H1 (cell line): ENCODE measurements at regions not wholly inside any gene's neighbourhood (a gene's known extent, or its start where the extent isn't known, plus 50 kb on each side); places are given as distances from the start of the nearest gene placed in this dataset.

Experiments used
- CEBPB ChIP-seq: IDR thresholded peaks from 2 replicates; pipeline ENCODE4 v1.6.1; 2012; ENCODE audit warnings: low read depth, low read length
- EP300 ChIP-seq, 2 experiments: IDR thresholded peaks; 1 replicate in 1 of 2; 2 replicates in 1 of 2; pipeline ENCODE4 v1.6.1; 2011 to 2012; ENCODE audit warnings: low read depth in 2 of 2, low read length in 2 of 2, mild to moderate bottlenecking in 2 of 2, borderline replicate concordance in 1 of 2, inconsistent platforms in 1 of 2, moderate library complexity in 1 of 2
- KDM1A ChIP-seq: fragments of 200-600, 300-600 bp; sonication (generic); IDR thresholded peaks from 2 replicates; pipeline ENCODE4 v1.7.1; 2016; ENCODE audit warnings: mild to moderate bottlenecking, low read length, borderline replicate concordance
- POLR2AphosphoS5 ChIP-seq: IDR thresholded peaks from 2 replicates; pipeline ENCODE4 v1.6.1; 2011; ENCODE audit warnings: low read depth, low read length
- SP1 ChIP-seq: IDR thresholded peaks from 2 replicates; pipeline ENCODE4 v1.6.1; 2011; ENCODE audit warnings: low read depth, low read length
- TF ChIP-seq, protein P1 (sequence below), 3 experiments: IDR thresholded peaks; 1 replicate in 2 of 3; 2 replicates in 1 of 3; pipeline versions ENCODE4 v1.5.1 to v1.6.1; 2011; ENCODE audit warnings: low read length in 3 of 3, mild to moderate bottlenecking in 3 of 3, inconsistent platforms in 2 of 3, low read depth in 1 of 3, moderate library complexity in 1 of 3; ENCODE audit not compliant: insufficient read depth in 1 of 3; ENCODE audit errors: control extremely low read depth in 1 of 3
- TF ChIP-seq, protein P2 (sequence below): IDR thresholded peaks from 2 replicates; pipeline ENCODE4 v1.6.1; 2011; ENCODE audit warnings: low read length, improper control_type of control experiment

DNA sequence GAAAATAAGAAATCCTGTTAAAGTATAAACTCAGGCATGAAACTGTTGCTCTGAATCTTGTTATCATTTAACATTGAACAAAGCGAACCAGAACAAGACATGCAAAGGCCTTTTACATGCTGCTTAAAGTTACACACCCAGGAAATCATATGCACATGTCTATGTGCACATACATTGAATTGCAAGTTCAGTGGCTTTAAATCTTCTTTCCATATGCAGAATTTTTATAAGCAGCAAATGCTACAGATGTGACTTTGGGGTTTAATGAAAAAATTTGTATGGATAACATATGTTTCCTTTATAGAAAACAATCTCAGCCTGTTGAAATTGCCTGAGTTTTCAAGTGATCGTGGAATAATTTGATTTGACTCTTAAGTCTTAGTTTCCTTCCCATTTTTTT is 193.9 kb downstream of the AEBP2 start:
- TF ChIP-seq POLR2AphosphoS5 (no peak), CEBPB (no peak), KDM1A (no peak), SP1 (no peak), EP300 (IDR thresholded peaks at IDR 0.05; ENCODE audit: borderline replicate concordance in 1 of 2, low read depth in 2 of 2, low read length in 2 of 2) (no peak)
- TF ChIP-seq, protein P1, sequence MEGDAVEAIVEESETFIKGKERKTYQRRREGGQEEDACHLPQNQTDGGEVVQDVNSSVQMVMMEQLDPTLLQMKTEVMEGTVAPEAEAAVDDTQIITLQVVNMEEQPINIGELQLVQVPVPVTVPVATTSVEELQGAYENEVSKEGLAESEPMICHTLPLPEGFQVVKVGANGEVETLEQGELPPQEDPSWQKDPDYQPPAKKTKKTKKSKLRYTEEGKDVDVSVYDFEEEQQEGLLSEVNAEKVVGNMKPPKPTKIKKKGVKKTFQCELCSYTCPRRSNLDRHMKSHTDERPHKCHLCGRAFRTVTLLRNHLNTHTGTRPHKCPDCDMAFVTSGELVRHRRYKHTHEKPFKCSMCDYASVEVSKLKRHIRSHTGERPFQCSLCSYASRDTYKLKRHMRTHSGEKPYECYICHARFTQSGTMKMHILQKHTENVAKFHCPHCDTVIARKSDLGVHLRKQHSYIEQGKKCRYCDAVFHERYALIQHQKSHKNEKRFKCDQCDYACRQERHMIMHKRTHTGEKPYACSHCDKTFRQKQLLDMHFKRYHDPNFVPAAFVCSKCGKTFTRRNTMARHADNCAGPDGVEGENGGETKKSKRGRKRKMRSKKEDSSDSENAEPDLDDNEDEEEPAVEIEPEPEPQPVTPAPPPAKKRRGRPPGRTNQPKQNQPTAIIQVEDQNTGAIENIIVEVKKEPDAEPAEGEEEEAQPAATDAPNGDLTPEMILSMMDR (IDR thresholded peaks at IDR 0.05; ENCODE audit: control extremely low read depth in 1 of 3, insufficient read depth in 1 of 3, low read depth in 1 of 3, low read length in 3 of 3): no peak
- TF ChIP-seq, protein P2, sequence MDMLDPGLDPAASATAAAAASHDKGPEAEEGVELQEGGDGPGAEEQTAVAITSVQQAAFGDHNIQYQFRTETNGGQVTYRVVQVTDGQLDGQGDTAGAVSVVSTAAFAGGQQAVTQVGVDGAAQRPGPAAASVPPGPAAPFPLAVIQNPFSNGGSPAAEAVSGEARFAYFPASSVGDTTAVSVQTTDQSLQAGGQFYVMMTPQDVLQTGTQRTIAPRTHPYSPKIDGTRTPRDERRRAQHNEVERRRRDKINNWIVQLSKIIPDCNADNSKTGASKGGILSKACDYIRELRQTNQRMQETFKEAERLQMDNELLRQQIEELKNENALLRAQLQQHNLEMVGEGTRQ: no peak
